Liver (tissue), 3 donors: ENCODE measurements at regions not wholly inside any gene's neighbourhood (a gene's known extent, or its start where the extent isn't known, plus 50 kb on each side); places are given as distances from the start of the nearest gene placed in this dataset.

Experiments
- EGR1 ChIP-seq, 2 donors: IDR thresholded peaks; 2 replicates each; pipeline ENCODE4 v1.6.1; 2016 to 2018; ENCODE audit warnings: antibody characterized with exemption in 2 of 2, low read depth in 2 of 2
- FOXA1 ChIP-seq: IDR thresholded peaks from 2 replicates; pipeline ENCODE4 v1.6.1; 2016; ENCODE audit warnings: antibody characterized with exemption
- JUND ChIP-seq, 2 donors: IDR thresholded peaks; 2 replicates each; pipeline ENCODE4 v1.6.1; 2016; ENCODE audit warnings: antibody characterized with exemption in 2 of 2
- RAD21 ChIP-seq, 2 donors: IDR thresholded peaks; 2 replicates each; pipeline ENCODE4 v1.6.1; 2016; ENCODE audit warnings: antibody characterized with exemption in 2 of 2, mild to moderate bottlenecking in 2 of 2
- TAF1 ChIP-seq: conservative IDR thresholded peaks from 2 replicates; pipeline ENCODE4 v1.6.1; 2016; ENCODE audit warnings: antibody characterized with exemption, mild to moderate bottlenecking
- TF ChIP-seq, protein P1 (sequence below): fragments of 150-350 bp; IDR thresholded peaks from 2 replicates; pipeline ENCODE4 v1.5.1; 2017; ENCODE audit warnings: improper control_type of control experiment, low read depth, low read length; ENCODE audit not compliant: missing input control
- TF ChIP-seq, protein P2 (sequence below): IDR thresholded peaks from 2 replicates; pipeline ENCODE4 v1.6.1; 2016; ENCODE audit warnings: antibody characterized with exemption
- TF ChIP-seq, protein P3 (sequence below): IDR thresholded peaks from 2 replicates; pipeline ENCODE4 v1.6.1; 2016; ENCODE audit warnings: antibody characterized with exemption, mild to moderate bottlenecking
- TF ChIP-seq, protein P4 (sequence below): IDR thresholded peaks from 2 replicates; pipeline ENCODE4 v1.6.1; 2016; ENCODE audit warnings: antibody characterized with exemption
- donor health status: healthy.
- donor health status: healthy.

DNA sequence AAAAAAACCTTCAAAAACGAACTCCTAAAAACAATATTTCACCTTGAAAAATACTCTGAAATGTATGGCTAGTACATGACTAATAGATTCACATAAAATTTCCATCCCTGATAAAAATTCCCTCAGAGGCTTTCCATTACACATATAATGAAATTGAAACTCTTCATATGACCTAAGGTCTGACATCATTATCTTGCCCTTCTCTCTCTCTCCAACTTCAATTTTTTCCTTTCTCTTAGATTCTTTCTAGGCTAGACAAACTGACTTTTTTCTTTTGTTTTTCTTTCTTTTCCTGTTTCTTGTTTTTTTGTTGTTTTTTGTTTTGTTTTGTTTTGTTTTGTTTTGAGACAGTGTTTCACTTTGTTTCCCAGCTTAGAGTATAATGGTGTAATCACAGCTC is 1220.5 kb downstream of the ROBO2 start:
- TF ChIP-seq TAF1 (no peak), FOXA1 (no peak), EGR1 (IDR thresholded peaks at IDR 0.05; ENCODE audit: low read depth in 2 of 2) (no peak), JUND (IDR thresholded peaks at IDR 0.05) (no peak), RAD21 (IDR thresholded peaks at IDR 0.05) (no peak)
- TF ChIP-seq, protein P1, sequence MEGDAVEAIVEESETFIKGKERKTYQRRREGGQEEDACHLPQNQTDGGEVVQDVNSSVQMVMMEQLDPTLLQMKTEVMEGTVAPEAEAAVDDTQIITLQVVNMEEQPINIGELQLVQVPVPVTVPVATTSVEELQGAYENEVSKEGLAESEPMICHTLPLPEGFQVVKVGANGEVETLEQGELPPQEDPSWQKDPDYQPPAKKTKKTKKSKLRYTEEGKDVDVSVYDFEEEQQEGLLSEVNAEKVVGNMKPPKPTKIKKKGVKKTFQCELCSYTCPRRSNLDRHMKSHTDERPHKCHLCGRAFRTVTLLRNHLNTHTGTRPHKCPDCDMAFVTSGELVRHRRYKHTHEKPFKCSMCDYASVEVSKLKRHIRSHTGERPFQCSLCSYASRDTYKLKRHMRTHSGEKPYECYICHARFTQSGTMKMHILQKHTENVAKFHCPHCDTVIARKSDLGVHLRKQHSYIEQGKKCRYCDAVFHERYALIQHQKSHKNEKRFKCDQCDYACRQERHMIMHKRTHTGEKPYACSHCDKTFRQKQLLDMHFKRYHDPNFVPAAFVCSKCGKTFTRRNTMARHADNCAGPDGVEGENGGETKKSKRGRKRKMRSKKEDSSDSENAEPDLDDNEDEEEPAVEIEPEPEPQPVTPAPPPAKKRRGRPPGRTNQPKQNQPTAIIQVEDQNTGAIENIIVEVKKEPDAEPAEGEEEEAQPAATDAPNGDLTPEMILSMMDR, result no peak
- TF ChIP-seq, protein P2, sequence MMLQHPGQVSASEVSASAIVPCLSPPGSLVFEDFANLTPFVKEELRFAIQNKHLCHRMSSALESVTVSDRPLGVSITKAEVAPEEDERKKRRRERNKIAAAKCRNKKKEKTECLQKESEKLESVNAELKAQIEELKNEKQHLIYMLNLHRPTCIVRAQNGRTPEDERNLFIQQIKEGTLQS, result no peak
- TF ChIP-seq, protein P3, sequence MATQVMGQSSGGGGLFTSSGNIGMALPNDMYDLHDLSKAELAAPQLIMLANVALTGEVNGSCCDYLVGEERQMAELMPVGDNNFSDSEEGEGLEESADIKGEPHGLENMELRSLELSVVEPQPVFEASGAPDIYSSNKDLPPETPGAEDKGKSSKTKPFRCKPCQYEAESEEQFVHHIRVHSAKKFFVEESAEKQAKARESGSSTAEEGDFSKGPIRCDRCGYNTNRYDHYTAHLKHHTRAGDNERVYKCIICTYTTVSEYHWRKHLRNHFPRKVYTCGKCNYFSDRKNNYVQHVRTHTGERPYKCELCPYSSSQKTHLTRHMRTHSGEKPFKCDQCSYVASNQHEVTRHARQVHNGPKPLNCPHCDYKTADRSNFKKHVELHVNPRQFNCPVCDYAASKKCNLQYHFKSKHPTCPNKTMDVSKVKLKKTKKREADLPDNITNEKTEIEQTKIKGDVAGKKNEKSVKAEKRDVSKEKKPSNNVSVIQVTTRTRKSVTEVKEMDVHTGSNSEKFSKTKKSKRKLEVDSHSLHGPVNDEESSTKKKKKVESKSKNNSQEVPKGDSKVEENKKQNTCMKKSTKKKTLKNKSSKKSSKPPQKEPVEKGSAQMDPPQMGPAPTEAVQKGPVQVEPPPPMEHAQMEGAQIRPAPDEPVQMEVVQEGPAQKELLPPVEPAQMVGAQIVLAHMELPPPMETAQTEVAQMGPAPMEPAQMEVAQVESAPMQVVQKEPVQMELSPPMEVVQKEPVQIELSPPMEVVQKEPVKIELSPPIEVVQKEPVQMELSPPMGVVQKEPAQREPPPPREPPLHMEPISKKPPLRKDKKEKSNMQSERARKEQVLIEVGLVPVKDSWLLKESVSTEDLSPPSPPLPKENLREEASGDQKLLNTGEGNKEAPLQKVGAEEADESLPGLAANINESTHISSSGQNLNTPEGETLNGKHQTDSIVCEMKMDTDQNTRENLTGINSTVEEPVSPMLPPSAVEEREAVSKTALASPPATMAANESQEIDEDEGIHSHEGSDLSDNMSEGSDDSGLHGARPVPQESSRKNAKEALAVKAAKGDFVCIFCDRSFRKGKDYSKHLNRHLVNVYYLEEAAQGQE, result no peak
- TF ChIP-seq, protein P4, sequence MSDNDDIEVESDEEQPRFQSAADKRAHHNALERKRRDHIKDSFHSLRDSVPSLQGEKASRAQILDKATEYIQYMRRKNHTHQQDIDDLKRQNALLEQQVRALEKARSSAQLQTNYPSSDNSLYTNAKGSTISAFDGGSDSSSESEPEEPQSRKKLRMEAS, result no peak
